ENCODE measurements at regions not wholly inside any gene's neighbourhood (a gene's known extent, or its start where the extent isn't known, plus 50 kb on each side); places are given as distances from the start of the nearest gene placed in this dataset.

GRCh38 chr10:105834261-105835059 is 1193.4 kb downstream of the SORCS3 start:
- H3K4me3 ChIP-seq (ENCODE audit: low read depth, low read length): no peak overlapping the region
- no peaks in the 10 kb centered on the region for H3K36me3 ChIP-seq
- H3K4me1 ChIP-seq: no peaks in the 10 kb centered on the region
- H3K27me3 ChIP-seq: no peaks in the 10 kb centered on the region
- TF ChIP-seq, protein P1, sequence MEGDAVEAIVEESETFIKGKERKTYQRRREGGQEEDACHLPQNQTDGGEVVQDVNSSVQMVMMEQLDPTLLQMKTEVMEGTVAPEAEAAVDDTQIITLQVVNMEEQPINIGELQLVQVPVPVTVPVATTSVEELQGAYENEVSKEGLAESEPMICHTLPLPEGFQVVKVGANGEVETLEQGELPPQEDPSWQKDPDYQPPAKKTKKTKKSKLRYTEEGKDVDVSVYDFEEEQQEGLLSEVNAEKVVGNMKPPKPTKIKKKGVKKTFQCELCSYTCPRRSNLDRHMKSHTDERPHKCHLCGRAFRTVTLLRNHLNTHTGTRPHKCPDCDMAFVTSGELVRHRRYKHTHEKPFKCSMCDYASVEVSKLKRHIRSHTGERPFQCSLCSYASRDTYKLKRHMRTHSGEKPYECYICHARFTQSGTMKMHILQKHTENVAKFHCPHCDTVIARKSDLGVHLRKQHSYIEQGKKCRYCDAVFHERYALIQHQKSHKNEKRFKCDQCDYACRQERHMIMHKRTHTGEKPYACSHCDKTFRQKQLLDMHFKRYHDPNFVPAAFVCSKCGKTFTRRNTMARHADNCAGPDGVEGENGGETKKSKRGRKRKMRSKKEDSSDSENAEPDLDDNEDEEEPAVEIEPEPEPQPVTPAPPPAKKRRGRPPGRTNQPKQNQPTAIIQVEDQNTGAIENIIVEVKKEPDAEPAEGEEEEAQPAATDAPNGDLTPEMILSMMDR (IDR thresholded peaks at IDR 0.05; ENCODE audit: low read depth, low read length): no peak
- no peaks in the 10 kb centered on the region for H3K9me3 ChIP-seq
- no peak for DNase-seq

- Histone ChIP-seq H3K4me3 (ENCODE audit: low read depth, low read length) (no peak overlapping the region), H3K27me3 (no peaks in the 10 kb centered on the region), H3K4me1 (no peaks in the 10 kb centered on the region), H3K36me3 (no peaks in the 10 kb centered on the region), H3K9me3 (no peaks in the 10 kb centered on the region)
- TF ChIP-seq, protein P1 (IDR thresholded peaks at IDR 0.05; ENCODE audit: low read depth, low read length): no peak
- no peak for DNase-seq
Measured at GRCh38 chr10:105827133-105827532, 1186.0 kb downstream of the SORCS3 start.

DNA sequence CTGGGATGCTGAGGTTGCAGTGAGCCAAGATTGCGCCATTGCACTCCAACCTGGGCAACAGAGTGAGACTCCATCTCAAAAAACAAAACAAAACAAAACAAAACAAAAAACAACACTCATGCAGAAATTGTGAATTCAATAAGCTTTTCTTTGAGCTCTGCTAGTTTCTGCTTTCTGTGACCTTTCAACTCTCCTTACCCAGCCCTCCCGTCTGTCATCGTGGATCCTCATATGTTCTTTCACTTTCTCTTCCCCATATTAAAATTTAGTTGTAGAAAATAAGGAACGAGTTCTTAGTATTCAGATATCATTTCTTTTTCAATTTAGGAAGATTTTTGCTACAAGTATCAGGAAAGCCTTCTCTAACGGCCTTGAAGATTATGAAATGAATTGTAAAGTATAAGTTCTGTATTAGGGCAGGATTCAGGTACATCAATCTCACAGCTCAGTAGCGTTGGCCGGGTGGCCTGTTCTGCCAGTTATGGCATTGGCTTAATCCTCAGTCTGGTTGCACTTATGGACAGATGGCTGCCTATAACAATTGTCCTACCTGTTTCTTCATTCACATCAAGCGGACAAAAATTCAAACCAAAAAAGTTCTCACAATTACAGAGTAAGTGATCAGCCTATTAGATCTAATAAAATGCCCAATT is 1167.0 kb downstream of the SORCS3 start:
- Histone ChIP-seq H3K36me3 (no peaks in the 10 kb centered on the region), H3K4me3 (ENCODE audit: low read depth, low read length) (no peak overlapping the region), H3K27me3 (no peaks in the 10 kb centered on the region), H3K4me1 (no peaks in the 10 kb centered on the region), H3K9me3 (no peaks in the 10 kb centered on the region)
- TF ChIP-seq, protein P1 (IDR thresholded peaks at IDR 0.05; ENCODE audit: low read depth, low read length): no peak
- DNase-seq: no peak

- TF ChIP-seq, protein P1 (IDR thresholded peaks at IDR 0.05; ENCODE audit: low read depth, low read length): no peak
- no peaks in the 10 kb centered on the region for H3K4me1 ChIP-seq
- H3K4me3 ChIP-seq (ENCODE audit: low read depth, low read length): no peak overlapping the region
- DNase-seq: no peak
- H3K9me3 ChIP-seq: no peaks in the 10 kb centered on the region
- no peaks in the 10 kb centered on the region for H3K27me3 ChIP-seq
- no peaks in the 10 kb centered on the region for H3K36me3 ChIP-seq
Measured at GRCh38 chr10:105803206-105803605, 1162.1 kb downstream of the SORCS3 start.

GRCh38 chr10:105800641-105801040 is 1159.6 kb downstream of the SORCS3 start:
- Histone ChIP-seq H3K4me1 (no peaks in the 10 kb centered on the region), H3K4me3 (ENCODE audit: low read depth, low read length) (no peak overlapping the region), H3K27me3 (no peaks in the 10 kb centered on the region), H3K36me3 (no peaks in the 10 kb centered on the region), H3K9me3 (no peaks in the 10 kb centered on the region)
- TF ChIP-seq, protein P1 (IDR thresholded peaks at IDR 0.05; ENCODE audit: low read depth, low read length): no peak
- DNase-seq: no peak

DNA sequence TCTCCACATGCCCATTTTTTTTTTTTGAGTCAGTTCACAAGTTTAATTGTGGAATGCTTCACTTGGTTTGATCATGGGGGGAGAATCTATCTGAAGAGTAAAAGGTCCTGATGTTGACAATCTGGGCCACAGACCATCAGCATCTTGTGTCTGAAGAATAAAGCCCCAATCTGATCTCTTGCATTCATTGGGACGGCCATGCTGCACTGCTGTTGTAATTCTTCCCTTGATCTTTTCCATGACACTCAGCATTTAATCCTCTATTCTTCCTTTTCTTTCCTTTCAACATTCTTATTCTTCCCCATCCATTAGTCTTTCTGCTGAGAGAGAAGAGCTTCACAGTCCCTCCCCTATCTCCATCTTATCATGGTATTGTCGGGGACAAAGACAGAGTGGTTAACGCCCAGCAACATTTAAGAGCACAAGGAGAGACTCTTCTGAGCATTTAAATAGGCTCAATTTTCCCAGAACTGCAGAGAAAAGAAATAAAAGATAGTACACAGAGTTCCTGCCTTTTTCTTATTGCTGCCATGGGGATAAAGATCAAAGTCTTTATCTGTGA is 1157.3 kb downstream of the SORCS3 start:
- TF ChIP-seq, protein P1 (IDR thresholded peaks at IDR 0.05; ENCODE audit: low read depth, low read length): no peak
- no peaks in the 10 kb centered on the region for H3K4me1 ChIP-seq
- no peak for DNase-seq

More for the DNA sequence above, 1157.3 kb downstream of the SORCS3 start:
- Histone ChIP-seq H3K9me3 (no peaks in the 10 kb centered on the region), H3K36me3 (no peaks in the 10 kb centered on the region), H3K27me3 (no peaks in the 10 kb centered on the region), H3K4me3 (ENCODE audit: low read depth, low read length) (no peak overlapping the region)

Data from BE2C (cell line).